Neural cell (in vitro differentiated cells): ENCODE measurements at regions not wholly inside any gene's neighbourhood (a gene's known extent, or its start where the extent isn't known, plus 50 kb on each side); places are given as distances from the start of the nearest gene placed in this dataset.

ENCODE experiments used
- H2AFZ ChIP-seq: fragments of 200-600, 300-800 bp; sonication (generic), shearing (Covaris generic); 2 replicates; pipeline ENCODE4 v1.6.0; 2014; ENCODE audit warnings: low read depth, mild to moderate bottlenecking, antibody characterized with exemption, low read length, moderate library complexity
- H3F3A ChIP-seq: fragments of 200-600 bp; shearing (Covaris generic); 2 replicates; pipeline ENCODE4 v1.6.1; 2016; ENCODE audit warnings: mild to moderate bottlenecking, moderate library complexity, mixed read lengths, antibody characterized with exemption, low read length; ENCODE audit not compliant: insufficient read depth, poor library complexity, severe bottlenecking
- H3K27ac ChIP-seq: fragments of 200-600, 300-800 bp; sonication (generic), shearing (Covaris generic); 2 replicates; pipeline ENCODE4 v1.5.1; 2014; ENCODE audit warnings: mild to moderate bottlenecking, low read length, moderate library complexity
- H3K27me3 ChIP-seq: fragments of 300-800, 200-600 bp; sonication (generic), shearing (Covaris generic); 2 replicates; pipeline ENCODE4 v1.6.0; 2014; ENCODE audit warnings: mild to moderate bottlenecking, low read depth, low read length, moderate library complexity; ENCODE audit not compliant: insufficient read depth
- H3K36me3 ChIP-seq: fragments of 300-800, 200-600 bp; sonication (generic), shearing (Covaris generic); 2 replicates; pipeline ENCODE4 v1.5.1; 2014; ENCODE audit warnings: mild to moderate bottlenecking, antibody characterized with exemption, low read length, moderate library complexity; ENCODE audit not compliant: insufficient read depth
- H3K4me2 ChIP-seq: fragments of 300-800, 200-600 bp; sonication (generic), shearing (Covaris generic); 2 replicates; pipeline ENCODE4 v1.6.0; 2014; ENCODE audit warnings: mild to moderate bottlenecking, low read length
- H3K4me3 ChIP-seq: fragments of 300-800, 200-600 bp; sonication (generic), shearing (Covaris generic); 2 replicates; pipeline ENCODE4 v1.5.1; 2014; ENCODE audit warnings: mild to moderate bottlenecking, low read length, moderate library complexity
- H3K79me2 ChIP-seq: fragments of 200-600 bp; shearing (Covaris generic); replicated peaks from 2 replicates; pipeline ENCODE4 v1.6.0; 2014; ENCODE audit warnings: mild to moderate bottlenecking, low read length, moderate library complexity; ENCODE audit not compliant: insufficient read depth
- H3K9ac ChIP-seq: fragments of 300-800, 200-600 bp; sonication (generic), shearing (Covaris generic); 2 replicates; pipeline ENCODE4 v1.6.1; 2016; ENCODE audit warnings: mild to moderate bottlenecking, low read length, mixed read lengths
- H3K9me2 ChIP-seq: fragments of 200-600 bp; shearing (Covaris generic); 2 replicates; pipeline ENCODE4 v1.6.1; 2016; ENCODE audit warnings: mild to moderate bottlenecking, low read length, mixed read lengths; ENCODE audit not compliant: insufficient read depth
- H3K9me3 ChIP-seq: fragments of 200-600, 300-800 bp; sonication (generic), shearing (Covaris generic); 2 replicates; pipeline ENCODE4 v1.6.1; 2016; ENCODE audit warnings: mild to moderate bottlenecking, mixed run types, low read length, moderate library complexity, mixed read lengths
- H4K20me1 ChIP-seq: fragments of 200-600 bp; shearing (Covaris generic); 2 replicates; pipeline ENCODE4 v1.6.1; 2016; ENCODE audit warnings: mild to moderate bottlenecking, mixed run types; ENCODE audit not compliant: insufficient read depth
- EP300 ChIP-seq: fragments of 450-650 bp; conservative IDR thresholded peaks from 2 replicates; pipeline ENCODE4 v1.6.1; 2014; ENCODE audit warnings: antibody characterized with exemption, mild to moderate bottlenecking, moderate library complexity; ENCODE audit not compliant: poor library complexity, severe bottlenecking
- EZH2 ChIP-seq: fragments of 200-600, 300-800 bp; shearing (Covaris generic), sonication (generic); IDR thresholded peaks from 2 replicates; pipeline ENCODE4 v1.6.1; 2014; ENCODE audit warnings: antibody characterized with exemption, low read length, borderline replicate concordance, mild to moderate bottlenecking; ENCODE audit not compliant: insufficient read depth, poor library complexity, severe bottlenecking
- MXI1 ChIP-seq: fragments of 450-650 bp; conservative IDR thresholded peaks from 2 replicates; pipeline ENCODE4 v1.6.1; 2014; ENCODE audit warnings: antibody characterized with exemption, mild to moderate bottlenecking; ENCODE audit not compliant: poor library complexity, severe bottlenecking
- POLR2AphosphoS5 ChIP-seq: IDR thresholded peaks from 2 replicates; pipeline ENCODE4 v1.6.1; 2012
- RAD21 ChIP-seq: fragments of 450-650 bp; conservative IDR thresholded peaks from 2 replicates; pipeline ENCODE4 v1.6.1; 2014; ENCODE audit warnings: antibody characterized with exemption, mild to moderate bottlenecking, moderate library complexity
- REST ChIP-seq: IDR thresholded peaks from 2 replicates; pipeline ENCODE4 v1.6.1; 2012; ENCODE audit warnings: borderline replicate concordance
- SMC3 ChIP-seq: fragments of 450-650 bp; conservative IDR thresholded peaks from 2 replicates; pipeline ENCODE4 v1.6.1; 2014; ENCODE audit warnings: antibody characterized with exemption, mild to moderate bottlenecking, moderate library complexity; ENCODE audit not compliant: poor library complexity
- TAF1 ChIP-seq: IDR thresholded peaks from 2 replicates; pipeline ENCODE4 v1.6.1; 2012; ENCODE audit warnings: low read depth
- TF ChIP-seq, protein P1 (sequence below): fragments of 450-650 bp; IDR thresholded peaks from 2 replicates; pipeline ENCODE4 v1.5.1; 2014; ENCODE audit warnings: antibody characterized with exemption, mild to moderate bottlenecking, moderate library complexity; ENCODE audit not compliant: poor library complexity, severe bottlenecking

DNA sequence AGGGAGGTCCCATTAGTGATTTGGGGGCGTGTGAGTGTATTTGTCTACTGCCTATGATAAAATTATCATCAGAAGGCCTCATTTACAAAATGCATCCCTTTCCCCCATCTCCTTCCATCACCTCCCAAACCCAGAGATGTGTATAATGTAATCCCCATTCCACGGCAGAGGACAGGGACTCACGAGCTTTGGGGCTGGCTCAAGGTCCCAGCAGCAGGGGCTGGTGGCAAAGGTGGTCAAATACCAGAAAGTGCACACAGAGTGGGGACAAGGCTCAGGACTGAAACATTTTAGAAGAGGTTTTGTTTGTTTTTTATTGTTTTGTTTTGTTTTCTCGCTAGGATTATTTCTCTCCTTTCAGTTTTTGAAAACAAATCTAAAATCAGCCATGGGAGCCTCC lies 68.5 kb upstream of the TOP1 start:
- H3F3A ChIP-seq: no peaks in the 10 kb centered on the region
- no peak overlapping the region for H3K4me3 ChIP-seq
- H4K20me1 ChIP-seq: no peaks in the 10 kb centered on the region
- no peaks in the 10 kb centered on the region for H3K9me3 ChIP-seq
- no peaks in the 10 kb centered on the region for H3K9me2 ChIP-seq
- H3K9ac ChIP-seq: no peak overlapping the region
- no peaks in the 10 kb centered on the region for H3K36me3 ChIP-seq
- no peak overlapping the region for H2AFZ ChIP-seq
- no peaks in the 10 kb centered on the region for H3K27me3 ChIP-seq
- no peaks in the 10 kb centered on the region for H3K79me2 ChIP-seq
- no peak overlapping the region for H3K4me2 ChIP-seq
- no peak overlapping the region for H3K27ac ChIP-seq
- TF ChIP-seq RAD21 (no peak), TAF1 (no peak), EP300 (no peak), MXI1 (no peak), REST (no peak), POLR2AphosphoS5 (no peak), EZH2 (no peak), SMC3 (no peak)
- TF ChIP-seq, protein P1, sequence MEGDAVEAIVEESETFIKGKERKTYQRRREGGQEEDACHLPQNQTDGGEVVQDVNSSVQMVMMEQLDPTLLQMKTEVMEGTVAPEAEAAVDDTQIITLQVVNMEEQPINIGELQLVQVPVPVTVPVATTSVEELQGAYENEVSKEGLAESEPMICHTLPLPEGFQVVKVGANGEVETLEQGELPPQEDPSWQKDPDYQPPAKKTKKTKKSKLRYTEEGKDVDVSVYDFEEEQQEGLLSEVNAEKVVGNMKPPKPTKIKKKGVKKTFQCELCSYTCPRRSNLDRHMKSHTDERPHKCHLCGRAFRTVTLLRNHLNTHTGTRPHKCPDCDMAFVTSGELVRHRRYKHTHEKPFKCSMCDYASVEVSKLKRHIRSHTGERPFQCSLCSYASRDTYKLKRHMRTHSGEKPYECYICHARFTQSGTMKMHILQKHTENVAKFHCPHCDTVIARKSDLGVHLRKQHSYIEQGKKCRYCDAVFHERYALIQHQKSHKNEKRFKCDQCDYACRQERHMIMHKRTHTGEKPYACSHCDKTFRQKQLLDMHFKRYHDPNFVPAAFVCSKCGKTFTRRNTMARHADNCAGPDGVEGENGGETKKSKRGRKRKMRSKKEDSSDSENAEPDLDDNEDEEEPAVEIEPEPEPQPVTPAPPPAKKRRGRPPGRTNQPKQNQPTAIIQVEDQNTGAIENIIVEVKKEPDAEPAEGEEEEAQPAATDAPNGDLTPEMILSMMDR: no peak

DNA sequence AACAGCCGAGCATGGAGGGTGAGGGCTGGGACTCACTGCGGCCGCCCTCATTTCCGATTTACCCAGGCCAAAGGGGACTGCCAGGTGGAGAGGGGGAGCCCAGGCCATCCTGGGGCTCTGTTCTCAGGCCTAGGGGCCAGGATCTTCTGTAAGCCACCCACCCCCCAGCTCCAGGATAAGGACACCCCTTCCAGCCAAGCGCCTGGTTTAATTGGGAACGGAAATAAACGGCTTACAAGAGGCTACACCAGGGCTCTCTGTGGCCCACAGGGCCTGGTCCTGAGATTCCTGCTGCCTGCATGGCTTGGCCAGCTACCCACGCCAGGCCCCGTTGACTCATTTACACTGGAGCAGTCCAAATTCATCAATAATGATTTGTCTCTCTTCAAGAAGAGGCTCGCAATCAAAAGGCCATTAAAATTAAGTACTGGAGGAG lies 68.1 kb upstream of the TOP1 start:
- Histone ChIP-seq H3K36me3 (no peaks in the 10 kb centered on the region), H3K79me2 (no peaks in the 10 kb centered on the region), H2AFZ (no peak overlapping the region), H3K9ac (no peak overlapping the region), H3K4me2 (no peak overlapping the region), H3K9me2 (no peaks in the 10 kb centered on the region), H3K9me3 (no peaks in the 10 kb centered on the region), H3F3A (no peaks in the 10 kb centered on the region), H3K4me3 (no peak overlapping the region), H3K27me3 (no peaks in the 10 kb centered on the region), H3K27ac (no peak overlapping the region), H4K20me1 (no peaks in the 10 kb centered on the region)
- no peak for TF ChIP-seq EZH2
- no peak for TF ChIP-seq POLR2AphosphoS5
- TF ChIP-seq, protein P1: no peak
- TF ChIP-seq EP300: no peak
- TF ChIP-seq TAF1: no peak
- no peak for TF ChIP-seq RAD21
- TF ChIP-seq MXI1: no peak
- TF ChIP-seq SMC3: no peak
- no peak for TF ChIP-seq REST
